ENCODE measurements at regions not wholly inside any gene's neighbourhood (a gene's known extent, or its start where the extent isn't known, plus 50 kb on each side); places are given as distances from the start of the nearest gene placed in this dataset.

DNA sequence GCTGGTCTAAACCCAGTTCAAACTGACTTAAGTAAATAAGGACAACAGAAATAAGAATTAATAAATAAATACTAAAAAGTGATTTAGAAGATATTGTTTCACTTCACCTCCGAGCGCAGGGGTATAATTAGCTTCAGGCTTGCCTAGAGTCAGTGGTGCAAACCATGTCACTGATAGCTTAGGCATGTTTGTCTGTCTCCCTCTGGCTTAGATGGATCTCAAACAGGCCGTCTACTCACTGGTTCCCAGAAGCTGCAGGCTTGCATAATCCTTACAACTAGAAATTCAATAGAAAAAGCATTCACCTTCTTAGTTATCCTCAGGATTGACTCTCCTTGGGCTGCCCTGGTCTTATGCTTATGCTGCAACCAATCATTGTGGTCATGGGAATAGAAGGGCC is 629.8 kb upstream of the WWC1 start:
- no peak for DNase-seq

DNA sequence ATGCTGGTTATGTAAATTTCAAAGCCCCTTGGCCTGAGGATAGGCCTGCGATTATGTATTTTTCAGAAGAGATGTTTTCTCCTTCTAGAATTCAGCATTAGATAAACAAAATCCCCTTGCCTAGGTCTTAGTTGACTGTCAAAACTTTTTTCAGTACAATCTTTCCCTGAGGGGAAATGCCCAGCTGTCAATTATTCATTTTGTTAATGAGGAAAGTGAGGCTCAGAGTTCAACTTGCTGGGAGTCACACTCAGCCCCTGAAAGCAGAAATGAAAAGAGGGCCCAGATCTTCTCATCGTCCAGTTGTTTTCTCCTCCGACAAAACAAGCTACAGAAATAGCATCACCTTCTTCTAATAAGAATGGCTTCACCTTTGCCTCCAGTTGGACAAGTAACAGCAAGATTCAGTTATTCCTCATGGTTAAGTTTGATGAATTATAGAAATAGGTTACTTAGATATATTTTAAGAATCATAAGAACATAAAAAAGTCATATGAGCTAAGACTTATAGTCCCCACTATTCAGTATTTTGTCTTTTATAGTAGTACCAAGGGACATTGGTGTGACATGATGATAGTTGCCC is 627.1 kb upstream of the WWC1 start:
- no peak for DNase-seq

DNA sequence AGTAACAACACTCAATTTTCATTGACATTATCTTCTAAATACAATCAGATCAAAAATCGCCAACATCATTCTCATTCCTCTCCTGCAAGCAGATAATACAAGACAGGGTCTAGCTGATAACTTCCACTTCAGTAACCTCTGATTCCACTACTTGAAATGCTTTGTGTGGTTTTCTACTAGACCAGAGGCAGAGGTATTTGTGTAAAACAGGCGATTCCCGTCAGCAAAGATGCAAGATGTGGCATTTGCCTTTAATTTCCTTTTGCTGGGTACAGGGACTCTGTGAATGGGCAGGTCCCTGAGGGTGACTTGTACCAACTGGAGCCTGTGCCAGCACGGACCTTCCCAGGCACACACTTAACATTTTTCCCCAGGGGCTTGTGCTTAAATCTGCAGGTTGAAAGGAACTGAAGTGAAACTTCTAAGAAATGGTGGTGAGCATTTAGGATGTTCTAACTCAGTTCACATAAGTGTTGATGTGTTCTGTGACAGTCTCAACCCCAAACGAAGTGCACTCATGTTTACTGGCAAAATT is 625.5 kb upstream of the WWC1 start:
- no peak for DNase-seq

DNA sequence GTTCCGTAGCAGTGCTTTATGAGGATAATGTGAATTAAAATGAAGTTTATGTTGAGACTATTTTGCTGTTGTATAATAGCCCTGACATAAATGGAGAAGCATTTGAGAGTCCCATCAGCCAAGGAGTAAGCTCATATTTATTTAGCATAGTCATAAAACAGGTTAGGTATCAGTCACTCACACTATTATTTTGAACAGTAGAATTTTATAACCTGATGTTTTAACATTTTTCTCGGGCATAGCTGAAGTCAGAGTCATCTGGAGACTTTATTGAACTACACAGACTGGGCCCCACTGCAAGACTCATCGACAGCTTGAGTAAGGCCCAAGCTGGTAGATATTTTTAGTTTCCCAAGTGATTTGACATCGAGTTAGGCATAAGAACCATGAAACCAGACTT is 620.3 kb upstream of the WWC1 start:
- no peak for DNase-seq

DNA sequence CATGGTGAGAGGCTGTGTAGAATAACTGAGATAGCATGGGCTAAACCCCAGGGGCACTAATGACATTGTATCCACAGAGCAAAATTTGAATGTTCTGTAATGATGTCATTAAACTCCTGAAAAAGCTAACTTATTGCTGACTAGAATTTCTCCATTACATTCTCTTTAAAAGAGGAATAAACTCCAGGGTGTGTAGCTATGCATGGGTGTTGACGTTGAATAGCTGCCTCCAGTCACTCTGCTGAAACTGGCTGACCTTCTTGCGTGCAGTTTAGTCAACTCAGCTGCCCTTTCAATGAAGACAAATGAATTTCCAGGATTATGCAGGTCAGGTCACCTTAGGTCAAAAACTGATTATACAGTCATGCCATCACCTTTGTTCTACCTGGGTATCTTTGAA is 617.5 kb upstream of the WWC1 start:
- DNase-seq, result no peak

DNA sequence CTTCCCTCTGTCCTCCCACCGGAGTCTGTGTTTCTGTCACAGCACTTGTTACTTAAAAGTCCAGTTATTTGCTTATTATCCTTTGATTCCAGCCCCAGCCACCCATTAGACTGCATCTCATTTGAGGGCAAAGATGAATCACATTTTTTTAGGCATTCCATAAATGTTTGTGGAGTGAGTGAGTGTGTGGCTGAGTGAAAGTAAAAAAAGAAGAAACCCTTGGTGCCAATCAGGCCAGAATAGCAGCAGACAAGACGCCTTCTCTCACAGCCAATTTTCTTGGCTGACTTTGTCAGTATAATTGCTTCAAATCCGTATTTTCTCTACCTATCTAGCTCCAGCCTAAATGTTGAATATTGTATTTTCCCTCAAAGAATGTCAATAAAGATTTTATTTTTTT is 613.0 kb upstream of the WWC1 start:
- no peak for DNase-seq

DNA sequence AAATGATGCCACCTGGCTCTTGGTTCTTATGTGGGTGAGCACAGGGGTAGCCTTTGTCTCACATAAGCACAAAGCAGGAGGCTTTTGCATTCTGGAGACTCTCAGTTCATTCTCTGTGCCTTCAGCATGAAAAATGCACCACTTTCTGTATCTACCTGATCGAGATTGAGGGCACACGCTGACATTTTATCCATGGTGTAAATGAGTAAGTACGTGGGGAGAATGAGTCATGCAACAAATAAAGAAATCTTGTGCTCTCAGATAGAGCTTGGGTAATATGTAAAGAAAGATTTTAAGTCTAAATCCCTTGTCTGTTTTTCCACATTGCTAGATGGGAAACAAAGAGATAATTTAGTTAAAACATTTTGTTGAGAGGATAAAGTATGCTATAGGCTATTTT is 607.2 kb upstream of the WWC1 start:
- DNase-seq, result no peak

DNA sequence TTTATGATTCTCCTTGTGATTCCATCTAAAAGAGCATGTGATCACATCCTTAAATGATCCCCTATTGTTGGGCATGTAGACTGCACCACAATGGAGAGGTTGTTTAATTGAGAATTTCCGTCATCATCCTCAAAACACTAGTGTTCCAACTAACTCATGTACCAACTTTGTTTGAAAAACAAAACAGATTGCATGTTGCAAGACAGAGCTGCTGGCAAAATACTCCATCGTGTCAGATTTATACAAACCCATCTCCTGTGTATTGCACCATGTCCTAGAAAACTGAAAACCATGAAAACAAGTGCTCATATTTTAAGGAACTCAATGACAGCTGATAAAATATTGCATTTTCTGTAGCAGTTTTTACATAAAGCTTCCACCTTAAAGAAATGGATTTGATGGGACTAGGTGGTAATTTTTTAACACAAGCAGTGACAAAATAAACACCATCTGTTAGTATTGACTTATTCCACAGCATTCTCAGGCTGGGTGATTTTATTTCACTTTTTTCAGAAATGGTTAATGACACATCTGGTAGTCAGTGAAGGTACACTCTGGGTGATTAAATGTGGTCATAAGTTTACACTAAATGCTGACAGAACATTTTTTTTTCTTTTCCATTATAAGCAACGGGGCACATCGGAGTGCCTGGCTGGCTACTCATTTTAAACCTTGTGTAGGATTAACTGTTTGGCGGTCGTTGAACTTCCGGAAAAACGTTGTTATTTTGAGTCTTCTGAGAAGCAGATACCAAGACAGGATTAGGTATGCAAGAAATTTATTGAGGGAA is 602.9 kb upstream of the WWC1 start:
- DNase-seq, result no peak

DNA sequence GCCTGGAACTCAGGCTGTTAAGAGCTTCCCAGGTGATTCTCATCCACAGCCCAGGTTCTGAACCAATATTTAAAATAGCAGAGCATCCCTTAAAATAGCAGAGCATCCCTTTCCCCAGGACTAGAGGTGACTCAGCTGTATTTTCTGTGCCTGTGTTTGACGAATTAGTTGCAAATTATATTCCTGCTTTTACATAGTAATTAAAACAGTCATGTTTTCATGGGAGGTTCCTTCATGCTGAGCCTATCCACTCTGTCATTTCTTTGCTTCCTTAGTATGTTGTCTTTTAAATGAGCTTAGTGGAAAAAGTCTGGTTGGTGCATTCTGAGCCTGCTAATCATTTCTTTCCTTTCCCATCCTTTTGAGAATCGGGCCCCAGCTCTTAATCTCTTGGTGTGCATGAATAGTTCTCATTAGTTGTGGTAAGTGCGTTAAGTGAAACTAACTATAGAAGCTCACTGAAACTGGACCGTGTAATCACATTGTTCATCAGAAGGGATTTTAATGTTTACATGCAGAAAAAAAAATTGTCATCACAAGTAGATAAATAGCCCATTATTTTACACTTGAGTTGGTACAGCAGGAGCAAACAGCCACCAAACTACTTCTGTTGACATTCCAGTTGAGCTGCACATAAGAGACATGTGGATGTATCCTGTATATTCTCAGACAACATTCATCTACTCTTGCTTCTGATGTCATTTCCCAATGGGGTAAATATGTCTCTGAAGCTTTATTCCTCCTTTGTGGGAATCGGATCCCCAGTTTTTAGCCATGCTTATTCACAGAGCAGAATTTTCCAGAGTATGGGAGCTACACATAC is 596.9 kb upstream of the WWC1 start:
- DNase-seq, result no peak

DNA sequence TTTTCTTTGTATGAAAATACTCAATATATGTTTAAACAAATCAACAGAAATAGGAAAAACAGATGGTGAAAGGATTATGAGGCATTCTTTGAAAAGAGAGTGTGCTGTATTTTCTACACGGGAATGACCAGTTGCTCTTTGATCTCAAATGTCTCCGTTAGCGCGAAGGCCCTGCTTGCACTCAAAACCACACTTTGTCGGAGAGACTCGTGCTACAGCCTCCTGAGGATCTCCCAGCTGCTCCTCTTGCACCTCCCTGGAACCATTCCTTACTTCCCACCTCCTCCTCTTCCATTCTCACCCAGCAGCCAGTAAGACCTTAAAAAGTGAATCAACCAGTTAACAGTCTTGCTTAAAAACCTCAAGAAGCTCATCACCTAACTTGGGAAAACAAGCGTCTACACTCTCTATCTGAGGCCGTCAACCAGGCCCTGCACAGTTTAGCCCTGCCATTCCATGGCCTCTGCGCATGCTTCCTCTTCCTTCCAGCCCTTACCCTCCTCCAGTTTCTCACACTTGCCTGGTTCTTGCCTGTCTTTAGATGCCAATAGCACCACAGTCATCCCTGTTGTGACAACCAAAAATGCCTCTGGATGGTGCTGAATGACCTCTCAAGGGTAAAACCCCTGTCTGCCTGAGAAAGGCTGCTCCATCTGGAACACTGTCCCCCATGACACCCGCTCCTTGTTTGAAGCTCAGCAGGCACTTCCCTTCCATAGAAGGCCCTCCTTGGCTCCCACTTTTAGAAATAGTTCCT is 594.7 kb upstream of the WWC1 start:
- no peak for DNase-seq

DNA sequence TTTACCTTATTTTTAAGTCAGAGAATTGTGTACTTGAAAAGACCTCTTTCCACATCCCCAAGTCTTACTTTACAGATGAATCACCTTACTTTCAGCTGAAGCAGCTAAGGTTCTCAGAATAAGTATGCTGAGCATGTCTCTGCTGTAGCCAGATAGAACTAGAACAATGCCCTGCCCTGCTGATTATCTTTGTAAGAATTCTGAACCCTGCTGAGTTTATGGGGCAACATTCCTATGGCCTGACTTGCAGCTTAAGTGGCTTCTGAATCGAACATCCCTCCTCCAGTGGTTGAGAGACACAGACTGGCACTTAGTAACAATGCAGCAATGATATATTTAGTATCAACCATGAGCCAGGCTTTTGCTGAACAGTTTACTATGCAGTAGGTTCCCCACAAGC is 592.0 kb upstream of the WWC1 start:
- peak; percentile 78 for DNase-seq

DNA sequence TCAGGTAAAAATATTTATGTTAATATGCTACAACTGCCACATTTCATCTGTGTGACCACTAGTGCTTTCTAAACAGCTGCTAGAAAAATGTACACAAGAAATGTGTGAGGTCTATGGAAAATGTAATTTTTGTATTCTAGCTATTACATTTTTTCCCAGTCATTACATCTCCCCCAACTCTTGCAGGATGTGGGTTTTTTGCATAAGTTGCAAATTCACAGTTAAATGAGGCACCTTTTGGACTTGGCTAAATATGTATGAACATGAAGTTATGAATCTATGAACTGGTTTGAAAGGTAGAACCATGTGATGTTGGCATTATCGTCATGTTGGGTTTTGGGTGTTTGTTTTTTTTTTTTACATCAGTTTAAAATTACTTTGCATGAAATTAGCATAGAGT is 590.4 kb upstream of the WWC1 start:
- no peak for DNase-seq

DNA sequence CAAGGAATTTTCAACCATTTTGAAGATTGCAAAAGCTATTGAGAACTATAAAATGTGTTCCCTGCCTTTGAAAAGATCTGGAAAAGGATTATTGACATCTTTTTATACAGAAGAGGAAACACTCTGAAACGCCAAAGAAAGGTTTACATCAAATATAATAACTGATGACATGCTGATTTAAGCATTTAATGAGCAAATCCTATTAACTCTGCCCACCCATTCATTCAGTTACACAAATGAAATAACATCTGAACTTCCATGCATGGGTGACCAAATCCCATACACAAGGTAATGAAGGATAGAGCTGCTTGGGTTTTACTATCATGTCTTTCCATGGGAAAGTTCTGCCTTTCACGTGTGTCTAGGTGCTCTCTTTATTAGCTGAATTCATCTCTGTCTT is 589.4 kb upstream of the WWC1 start:
- no peak for DNase-seq

DNA sequence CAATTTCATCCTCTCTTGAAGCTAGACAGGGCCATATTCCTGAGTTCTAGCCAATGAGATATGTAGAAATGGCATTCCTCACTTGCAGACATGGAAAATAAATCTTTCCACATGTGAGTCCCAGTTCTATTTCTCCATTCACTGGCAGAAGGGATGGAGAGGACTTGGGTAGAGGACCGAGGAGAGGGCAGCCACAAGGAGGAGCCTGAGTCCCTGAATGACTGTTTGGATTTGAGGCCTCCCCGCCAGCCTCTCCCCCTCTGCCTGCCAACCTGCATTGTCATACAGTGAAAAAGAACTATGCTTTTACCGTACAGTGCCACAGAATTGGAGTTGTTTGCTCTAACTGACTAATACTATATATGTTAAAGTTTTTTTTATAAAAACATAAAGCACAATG is 583.0 kb upstream of the WWC1 start:
- no peak for DNase-seq

DNA sequence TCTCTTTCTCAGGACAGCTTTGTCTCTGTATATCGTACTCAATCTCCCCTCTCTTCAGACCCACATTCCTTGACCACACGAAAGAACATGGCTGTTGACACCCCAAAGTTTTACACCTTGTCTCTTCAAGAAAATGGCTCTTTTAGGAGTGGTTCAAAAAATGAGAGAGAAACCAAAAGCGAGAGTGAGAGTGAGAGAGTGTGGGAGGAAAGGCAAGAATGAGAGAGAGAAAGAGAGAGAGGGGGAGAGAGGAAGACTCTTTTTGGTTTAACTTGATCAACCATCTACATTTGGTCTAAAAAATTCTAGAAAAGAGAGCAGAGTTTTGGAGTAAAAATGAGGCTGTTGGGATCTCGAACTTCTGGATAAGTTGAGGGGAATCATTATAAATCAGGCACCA is 581.8 kb upstream of the WWC1 start:
- no peak for DNase-seq

DNA sequence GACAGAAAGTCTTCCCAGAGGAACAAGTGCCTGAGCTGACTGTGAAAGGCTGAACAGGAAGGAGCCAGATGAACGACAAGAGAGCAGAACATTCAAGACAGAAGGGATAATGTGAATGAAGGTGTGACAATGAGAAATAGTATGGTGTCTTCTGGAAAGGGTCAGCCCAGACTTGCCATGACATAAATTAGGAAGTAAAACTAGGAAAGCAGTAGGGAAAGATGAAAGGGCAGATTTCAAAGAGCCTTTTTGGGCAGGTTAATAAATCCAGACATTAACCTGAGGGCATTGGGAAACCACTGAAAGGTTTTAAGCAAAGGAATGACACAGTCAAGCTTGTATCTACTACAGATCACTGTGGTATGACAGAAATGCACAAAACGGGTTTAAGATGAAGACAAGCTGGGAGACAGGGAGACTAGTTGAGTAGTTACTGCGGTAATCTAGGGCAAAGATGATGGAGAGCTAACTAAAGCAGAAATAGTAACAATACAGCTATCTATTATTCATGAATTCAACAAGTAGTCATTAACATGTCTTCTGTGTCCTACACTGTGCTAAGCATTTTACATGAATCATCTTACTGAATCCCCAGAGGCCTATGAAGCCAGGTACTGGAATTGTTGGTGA is 580.9 kb upstream of the WWC1 start:
- no peak for DNase-seq

DNA sequence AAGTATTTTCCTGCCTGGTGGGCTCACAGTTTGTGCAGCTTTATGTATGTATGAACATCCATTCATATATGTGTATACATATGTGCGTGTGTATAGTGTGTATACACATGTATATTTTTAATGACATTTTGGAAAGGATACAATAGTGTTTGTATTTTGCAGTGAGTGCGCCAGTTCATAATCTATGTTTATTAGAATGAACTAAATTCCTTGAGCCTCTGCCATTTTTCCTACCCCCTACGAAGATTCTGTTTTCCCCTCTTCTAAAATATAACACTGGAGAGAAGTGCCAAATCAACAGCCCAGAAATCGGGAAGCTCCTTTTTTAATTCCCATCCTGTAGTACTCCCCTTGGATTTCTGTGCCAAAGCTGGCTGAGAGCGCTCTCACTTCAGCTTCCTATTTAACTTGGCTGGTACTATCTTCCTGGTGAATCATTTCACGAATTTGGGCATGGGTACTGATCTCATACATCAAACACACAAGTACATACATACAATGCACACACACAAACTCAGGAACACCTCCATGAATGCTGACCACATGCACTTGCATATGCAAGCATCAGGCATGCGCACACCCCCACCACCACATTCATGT is 578.4 kb upstream of the WWC1 start:
- DNase-seq, result no peak

DNA sequence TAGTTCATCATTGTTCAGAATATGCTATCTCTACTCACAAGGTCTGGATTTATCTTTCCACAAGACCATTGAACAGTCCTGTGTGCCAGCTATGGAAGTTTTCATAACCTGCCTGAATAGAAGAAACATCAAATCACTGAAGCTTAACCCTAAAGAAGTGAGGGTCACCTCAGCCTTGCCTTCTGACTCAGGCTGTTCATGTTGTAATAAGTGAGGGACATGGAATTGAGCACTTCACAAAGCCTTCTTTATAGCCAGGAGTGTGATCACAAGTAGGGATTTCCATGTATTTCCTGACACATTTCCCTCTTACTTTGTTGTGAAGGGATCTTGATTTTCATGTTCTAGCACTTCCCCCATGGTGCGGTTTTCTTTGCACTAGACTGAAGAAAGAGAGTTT is 577.5 kb upstream of the WWC1 start:
- no peak for DNase-seq

DNA sequence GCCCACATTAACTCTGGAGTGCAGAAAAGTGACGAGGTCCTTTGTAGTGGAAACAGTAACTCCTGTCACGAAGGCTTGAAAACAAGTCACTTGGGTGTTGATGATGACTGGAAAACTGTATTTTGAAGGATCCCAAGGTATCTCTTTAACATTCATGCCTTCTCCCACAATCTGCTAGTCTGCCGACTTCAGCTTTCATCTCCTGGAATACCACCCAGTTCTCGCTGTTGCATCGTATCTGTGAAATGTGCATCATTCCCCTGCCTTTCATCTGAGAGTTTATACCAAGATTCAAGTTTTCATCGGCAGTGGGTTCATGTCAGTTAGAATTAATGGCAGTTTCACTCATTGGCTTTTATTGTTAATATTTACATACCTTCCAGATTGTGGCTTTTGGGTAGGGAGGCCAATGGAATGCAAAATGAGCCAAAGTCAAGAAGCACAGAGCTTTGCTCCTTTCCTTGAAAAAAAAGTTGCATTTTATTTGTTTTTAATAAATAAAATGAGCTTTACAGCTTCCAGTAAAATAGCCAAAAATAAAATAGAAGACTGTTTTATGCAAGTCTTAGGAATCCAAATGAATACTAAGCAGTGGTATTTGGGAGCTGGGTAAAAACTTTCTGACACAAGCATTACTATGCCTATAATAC is 575.2 kb upstream of the WWC1 start:
- no peak for DNase-seq

DNA sequence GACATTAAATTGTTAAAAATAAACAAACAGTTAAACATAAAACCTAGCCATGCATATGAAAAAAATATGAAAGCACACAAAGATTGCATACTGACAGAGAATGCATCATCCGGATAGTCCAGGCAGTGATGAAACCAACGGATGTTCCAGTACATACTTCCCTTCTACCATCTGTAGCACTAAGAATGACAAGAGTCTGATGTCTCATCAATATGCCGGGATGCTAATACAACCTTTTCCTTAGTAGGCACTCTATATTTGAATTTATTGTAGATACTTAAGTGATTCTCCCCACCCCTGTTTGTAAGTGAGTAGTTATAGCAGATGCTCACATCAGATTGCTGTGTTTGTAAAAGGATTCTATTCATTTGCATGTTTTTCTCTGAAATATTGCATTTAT is 571.2 kb upstream of the WWC1 start:
- DNase-seq, result no peak

DNA sequence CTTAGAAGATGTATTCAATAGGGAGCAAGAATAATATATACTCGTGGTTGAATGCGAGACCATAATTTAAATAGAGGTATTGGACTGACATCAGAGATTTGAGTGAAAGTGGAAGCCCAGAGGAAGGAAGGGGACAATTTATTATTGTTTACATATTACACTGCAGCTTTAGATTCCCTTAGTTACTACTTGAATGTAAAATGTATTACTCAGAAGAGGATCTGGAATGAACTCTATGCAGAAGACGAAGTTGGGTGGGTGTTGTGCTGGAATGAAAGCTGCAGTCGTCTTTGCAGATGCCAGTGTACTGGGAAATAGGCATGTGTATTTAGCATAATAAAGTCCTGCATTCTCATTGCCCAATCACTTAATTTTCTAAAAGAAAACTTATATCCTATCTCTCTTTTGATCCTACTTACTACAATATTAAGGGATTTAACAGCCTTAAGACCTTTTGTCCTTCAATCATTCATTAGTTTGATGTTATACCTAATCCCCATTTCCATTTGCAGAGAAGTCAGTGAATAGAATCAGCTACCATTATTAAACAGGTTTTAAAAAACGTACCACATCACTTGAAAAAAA is 570.7 kb upstream of the WWC1 start:
- no peak for DNase-seq
